ENCODE measurements at regions not wholly inside any gene's neighbourhood (a gene's known extent, or its start where the extent isn't known, plus 50 kb on each side); places are given as distances from the start of the nearest gene placed in this dataset.

DNA sequence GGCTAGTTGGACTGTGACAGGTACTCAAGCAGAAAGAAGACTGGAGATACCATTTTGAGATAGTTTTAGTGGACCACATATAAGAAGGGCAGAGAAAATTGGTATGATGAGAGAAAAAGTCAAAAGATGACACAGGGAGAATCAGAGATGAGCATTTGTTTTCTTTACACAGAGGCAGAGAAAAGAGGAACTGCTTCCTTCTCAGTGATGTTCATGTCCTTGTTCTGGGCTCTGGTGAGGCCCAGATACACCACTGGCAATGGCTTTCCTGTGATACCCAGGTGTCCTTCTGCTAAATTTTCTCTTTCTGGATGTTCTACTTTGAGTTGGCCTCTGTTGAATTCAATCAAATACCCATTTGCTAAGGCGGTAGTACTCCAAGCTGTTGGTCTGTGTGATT lies 1782.7 kb upstream of the SEL1L start:
- TF ChIP-seq, protein P1, sequence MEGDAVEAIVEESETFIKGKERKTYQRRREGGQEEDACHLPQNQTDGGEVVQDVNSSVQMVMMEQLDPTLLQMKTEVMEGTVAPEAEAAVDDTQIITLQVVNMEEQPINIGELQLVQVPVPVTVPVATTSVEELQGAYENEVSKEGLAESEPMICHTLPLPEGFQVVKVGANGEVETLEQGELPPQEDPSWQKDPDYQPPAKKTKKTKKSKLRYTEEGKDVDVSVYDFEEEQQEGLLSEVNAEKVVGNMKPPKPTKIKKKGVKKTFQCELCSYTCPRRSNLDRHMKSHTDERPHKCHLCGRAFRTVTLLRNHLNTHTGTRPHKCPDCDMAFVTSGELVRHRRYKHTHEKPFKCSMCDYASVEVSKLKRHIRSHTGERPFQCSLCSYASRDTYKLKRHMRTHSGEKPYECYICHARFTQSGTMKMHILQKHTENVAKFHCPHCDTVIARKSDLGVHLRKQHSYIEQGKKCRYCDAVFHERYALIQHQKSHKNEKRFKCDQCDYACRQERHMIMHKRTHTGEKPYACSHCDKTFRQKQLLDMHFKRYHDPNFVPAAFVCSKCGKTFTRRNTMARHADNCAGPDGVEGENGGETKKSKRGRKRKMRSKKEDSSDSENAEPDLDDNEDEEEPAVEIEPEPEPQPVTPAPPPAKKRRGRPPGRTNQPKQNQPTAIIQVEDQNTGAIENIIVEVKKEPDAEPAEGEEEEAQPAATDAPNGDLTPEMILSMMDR (conservative IDR thresholded peaks at IDR 0.05 in 1 of 2, IDR thresholded peaks at IDR 0.05 in 1 of 2; ENCODE audit: extremely low read depth in 1 of 2, insufficient read depth in 1 of 2, low read depth in 1 of 2, low read length in 2 of 2) = no peak
- no peak for TF ChIP-seq EZH2 (IDR thresholded peaks at IDR 0.05; ENCODE audit: borderline replicate concordance, low read length)

All from mammary epithelial cell (primary cell).